Brain pericyte (primary cell): ENCODE measurements at regions not wholly inside any gene's neighbourhood (a gene's known extent, or its start where the extent isn't known, plus 50 kb on each side); places are given as distances from the start of the nearest gene placed in this dataset.
"Not testable (repeated sequence)": the region's sequence is repeated elsewhere in the genome, so short reads cannot be mapped to it uniquely, and the experiment has no call there.

Experiments
- DNase-seq: peaks from one replicate; pipeline ENCODE4 v3.0.0-alpha.2; 2012; ENCODE audit warnings: low read depth, low spot score

DNA sequence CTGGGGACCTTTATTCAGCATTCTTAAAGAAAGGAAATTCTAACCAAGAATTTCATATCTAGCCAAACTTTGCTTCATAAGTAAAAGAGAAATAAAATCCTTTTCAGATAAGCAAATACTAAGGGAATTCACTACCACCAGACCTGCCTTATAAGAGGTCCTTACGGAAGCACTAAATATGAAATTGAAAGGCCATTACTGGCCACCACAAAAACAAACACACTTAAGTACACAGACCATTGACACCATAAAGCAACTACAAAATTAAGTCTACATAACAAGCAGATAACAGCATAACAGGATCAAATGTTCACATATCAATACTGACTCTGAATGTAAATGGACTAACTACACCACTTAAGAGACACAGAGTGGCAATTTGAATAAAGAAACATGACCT is 361.4 kb upstream of the POU5F2 start:
- no peak for DNase-seq

- DNase-seq: not testable (repeated sequence)
These were observed 356.0 kb upstream of the POU5F2 start for GRCh38 chr5:94097384-94097783.

DNA sequence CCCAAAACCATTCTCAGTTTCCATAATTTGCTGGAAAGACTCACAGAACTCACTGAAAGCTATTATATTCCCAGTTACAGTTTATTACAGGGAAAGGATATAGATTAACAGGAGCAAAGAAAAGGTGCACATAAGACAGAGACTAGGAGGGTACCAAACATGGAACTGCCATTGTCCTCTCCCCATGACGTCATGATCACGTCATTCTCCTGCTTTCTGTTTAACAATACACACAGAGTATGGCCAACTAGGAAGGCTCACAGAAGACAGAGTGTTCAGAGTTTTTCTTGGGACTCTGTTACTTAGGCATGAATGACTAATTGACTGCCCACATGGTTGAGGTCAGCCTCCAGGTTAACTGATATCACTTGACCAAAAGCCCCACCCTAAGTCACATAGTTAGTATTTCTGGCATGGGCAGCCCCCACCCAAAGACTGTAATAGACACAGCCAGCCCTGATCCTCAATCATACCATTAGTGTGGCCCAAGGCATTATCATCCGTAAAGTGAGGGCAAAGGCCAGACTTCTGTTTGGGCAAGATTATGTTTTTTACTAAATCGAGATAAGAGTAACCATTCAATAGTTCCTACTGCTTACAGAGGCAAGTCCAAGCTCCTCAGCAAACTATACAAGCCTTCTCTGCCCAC is 353.5 kb upstream of the POU5F2 start:
- DNase-seq: no peak

- DNase-seq: no peak
These were observed 351.9 kb upstream of the POU5F2 start for GRCh38 chr5:94093300-94093699.

DNA sequence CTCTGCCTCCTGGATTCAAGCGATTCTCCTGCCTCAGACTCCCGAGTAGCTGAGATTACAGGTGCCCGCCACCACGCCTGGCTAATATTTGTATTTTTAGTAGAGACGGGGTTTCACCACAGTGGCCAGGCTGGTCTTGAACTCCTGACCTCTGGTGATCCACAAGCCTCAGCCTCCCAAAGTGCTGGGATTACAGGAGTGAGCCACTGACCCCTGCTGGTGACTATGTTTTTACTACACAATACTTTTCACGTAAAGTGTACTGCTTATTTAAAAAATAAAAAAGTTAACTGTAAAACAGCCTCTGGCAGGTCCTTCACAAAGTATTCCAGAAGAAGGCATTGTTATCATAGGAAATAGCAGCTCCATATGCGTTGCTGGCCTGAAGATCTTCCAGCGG is 345.2 kb upstream of the POU5F2 start:
- not testable (repeated sequence) for DNase-seq

DNA sequence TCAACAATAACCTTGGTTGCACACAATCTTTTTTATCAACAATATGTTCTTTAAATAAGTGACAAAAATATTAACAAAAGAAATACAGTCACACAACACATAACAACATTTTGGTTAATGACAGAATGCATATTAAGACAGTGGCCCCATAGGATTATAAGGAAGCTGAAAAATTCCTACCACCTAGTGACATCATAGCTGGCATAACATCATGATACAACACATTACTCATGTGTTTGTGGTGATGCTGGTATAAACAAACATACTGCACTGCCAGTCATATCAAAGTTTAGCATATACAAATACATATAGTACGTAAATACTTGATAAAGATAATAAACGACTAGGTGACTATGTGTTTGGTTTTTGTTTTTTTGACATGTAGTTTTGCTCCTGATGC is 344.8 kb upstream of the POU5F2 start:
- DNase-seq: no peak

DNA sequence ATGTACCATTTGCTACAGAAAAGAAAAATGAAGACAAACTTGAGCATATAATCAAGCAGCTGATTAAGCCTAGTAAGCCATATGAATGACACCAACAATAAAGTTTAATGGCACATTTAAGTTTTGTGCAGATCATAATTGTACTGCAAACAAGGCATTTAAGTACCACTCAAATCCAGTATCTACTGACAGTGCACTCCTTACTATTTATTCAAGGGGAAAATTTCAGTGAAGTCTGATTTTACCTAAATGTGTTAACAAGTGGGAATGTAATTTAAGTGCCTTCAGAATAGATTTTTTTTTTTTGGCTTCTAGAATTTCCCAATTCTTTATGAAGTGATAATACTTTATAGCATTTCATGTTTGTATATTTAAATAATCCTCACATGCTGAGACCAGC is 341.0 kb upstream of the POU5F2 start:
- DNase-seq: no peak

GRCh38 chr5:94081088-94081487 is 339.7 kb upstream of the POU5F2 start:
- DNase-seq: no peak

GRCh38 chr5:94080390-94080789 is 339.0 kb upstream of the POU5F2 start:
- DNase-seq: no peak

DNA sequence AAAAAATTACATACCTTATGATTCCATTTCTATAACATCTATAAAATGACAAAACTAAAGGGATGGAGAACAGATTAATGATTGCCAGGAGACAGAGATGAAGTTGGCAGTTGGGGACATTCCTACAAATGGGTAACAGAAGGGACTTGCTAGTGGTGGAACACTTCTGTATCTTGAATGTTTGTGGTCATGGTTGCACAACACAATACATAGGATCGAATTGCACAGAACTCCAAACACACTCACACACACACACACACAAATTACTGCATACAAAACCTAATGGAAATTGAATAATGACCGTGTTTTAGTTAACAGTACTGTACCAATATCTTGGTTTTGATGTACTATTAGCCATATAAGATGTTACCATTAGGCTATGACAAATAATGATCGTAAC is 330.7 kb upstream of the POU5F2 start:
- DNase-seq: no peak

DNA sequence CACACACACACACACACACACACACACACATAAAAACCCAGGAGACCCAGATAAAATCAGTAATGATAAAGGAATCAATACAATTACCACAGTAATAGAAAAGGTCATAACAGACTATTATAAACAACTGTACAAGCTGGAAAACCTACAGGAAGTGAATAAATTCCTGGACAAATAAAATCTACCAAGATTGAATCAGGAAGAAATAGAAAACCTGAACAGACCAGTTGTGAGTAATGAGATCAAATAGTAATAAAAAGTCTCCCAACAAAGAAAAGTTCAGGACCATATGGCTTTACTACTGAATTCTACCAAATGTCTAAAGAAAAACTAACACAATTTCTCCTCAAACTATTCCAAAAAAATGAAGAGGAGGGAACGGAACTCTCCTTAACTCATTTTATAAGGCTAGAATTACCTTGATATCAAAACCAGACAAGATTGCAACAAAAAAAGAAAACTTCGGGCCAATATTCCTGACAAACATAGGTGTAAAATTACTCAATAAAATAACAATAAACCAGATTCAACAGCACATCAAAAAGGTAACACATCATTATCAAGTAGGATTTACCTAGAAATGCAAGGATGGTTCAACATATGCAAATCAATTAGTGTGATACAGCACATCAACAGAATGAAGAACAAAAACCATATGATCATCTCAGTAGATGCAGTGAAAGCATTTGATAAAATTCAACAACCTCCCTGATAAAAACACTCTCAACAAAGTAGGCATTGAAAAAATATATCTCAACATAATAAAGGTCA is 325.2 kb upstream of the POU5F2 start:
- no peak for DNase-seq

DNA sequence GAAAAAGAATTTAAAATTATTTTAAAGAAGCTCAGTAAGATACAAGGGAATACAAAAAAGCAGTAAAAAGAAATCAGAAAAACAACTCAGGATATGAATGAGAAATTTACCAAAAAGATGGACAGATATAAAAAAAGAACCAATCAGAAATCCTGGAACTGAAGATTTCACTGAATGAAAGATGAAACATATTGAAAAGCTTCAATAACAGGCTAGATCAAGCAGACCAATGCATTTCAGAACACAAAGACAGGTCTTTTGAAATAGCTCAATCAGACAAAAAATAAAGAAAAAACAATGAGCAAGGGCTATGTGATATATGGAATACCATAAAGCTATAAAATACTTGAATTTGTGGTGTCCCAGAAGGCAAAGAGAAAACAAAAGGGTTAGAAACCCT is 322.6 kb upstream of the POU5F2 start:
- DNase-seq: no peak

DNA sequence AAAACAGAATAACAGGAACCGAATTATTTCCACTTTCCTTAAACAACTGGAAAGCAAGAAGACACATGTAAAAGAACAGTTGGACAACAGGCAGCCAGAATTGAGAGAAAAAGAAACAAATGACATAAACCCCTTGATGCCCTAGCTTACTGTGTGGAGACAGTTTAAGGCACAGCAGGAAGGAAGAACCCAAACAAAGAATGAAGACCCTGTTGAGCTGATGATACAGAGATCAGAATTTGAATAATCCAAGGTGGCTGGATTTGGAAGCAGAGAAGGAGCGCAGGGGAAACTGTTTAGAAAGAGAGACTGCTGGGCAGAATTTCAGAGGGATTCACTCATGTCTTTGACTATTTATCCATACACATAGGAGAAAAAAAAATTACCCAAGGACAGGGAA is 316.3 kb upstream of the POU5F2 start:
- DNase-seq: peak; percentile 5

- DNase-seq: no peak
These were observed 315.8 kb upstream of the POU5F2 start for GRCh38 chr5:94057217-94057616.

DNA sequence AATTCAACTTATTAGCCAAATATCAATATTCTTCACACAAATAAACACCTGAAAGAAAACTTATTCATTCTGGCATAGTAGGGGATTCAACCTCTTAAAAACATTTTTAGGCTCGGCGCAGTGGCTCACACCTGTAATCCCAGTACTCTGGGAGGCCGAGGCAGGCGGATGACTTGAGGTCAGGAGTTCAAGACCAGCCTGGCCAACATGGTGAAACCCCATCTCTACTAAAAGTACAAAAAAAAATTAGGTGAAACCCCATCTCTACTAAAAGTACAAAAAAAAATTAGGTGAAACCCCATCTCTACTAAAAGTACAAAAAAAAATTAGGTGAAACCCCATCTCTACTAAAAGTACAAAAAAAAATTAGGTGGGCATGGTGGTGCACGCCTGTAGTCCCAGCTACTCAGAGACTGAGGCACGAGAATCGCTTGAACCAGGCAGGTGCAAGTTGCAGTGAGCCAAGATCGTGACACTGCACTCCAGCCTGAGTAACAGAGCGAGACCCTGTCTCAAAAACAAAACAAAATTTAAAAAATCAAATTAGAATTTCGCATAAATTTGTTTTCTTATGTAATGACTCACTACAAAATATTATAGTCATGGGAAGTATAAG is 308.0 kb upstream of the POU5F2 start:
- not testable (repeated sequence) for DNase-seq

- DNase-seq: no peak
These were observed 304.7 kb upstream of the POU5F2 start for GRCh38 chr5:94045839-94046782.

GRCh38 chr5:94043311-94043710 is 301.9 kb upstream of the POU5F2 start:
- no peak for DNase-seq

GRCh38 chr5:94040591-94041148 is 299.3 kb upstream of the POU5F2 start:
- no peak for DNase-seq

GRCh38 chr5:94039101-94039500 is 297.7 kb upstream of the POU5F2 start:
- DNase-seq: no peak

DNA sequence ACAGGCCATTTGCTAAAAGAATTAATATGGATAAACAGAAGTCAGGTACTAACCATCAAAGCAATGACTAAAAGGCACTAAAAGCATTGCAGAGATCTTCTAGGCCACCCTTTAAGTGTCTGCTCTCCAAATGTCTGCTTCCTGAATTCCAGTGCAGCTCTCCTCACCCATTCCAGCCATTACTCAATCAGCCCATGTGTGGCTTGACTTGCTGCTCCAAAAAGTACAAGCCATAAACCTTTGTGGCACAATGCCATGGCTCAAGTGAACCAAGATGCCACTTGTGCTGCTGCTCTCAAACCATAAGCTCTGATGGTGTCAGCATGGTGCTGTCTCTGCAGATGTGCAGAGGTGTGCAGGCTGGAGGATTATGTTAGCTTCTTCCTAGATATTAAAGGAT is 290.2 kb upstream of the POU5F2 start:
- DNase-seq: no peak

DNA sequence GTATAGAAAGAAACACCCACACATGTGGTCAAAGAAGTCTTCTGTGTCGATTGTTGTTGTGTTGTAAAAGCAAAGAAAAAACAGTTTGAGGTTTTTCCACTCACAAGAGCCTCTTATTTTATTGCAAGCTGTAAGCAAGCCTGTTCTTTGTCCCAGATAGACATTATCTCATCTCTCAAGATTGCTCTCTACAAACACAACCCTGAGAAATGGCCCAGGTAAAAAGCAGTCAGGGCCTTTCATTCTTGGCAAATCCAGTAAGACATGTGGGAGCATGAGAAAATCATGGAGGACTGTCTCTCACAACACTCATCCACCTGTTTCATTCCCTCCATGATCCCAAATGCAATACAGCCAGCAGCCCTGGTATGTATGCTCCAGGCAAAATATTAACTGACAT is 286.6 kb upstream of the POU5F2 start:
- DNase-seq: no peak

- DNase-seq: no peak
These were observed 285.7 kb upstream of the POU5F2 start for GRCh38 chr5:94027145-94027544.
